ENCODE measurements at regions not wholly inside any gene's neighbourhood (a gene's known extent, or its start where the extent isn't known, plus 50 kb on each side); places are given as distances from the start of the nearest gene placed in this dataset.
"Not testable (repeated sequence)": the region's sequence is repeated elsewhere in the genome, so short reads cannot be mapped to it uniquely, and the experiment has no call there.

DNA sequence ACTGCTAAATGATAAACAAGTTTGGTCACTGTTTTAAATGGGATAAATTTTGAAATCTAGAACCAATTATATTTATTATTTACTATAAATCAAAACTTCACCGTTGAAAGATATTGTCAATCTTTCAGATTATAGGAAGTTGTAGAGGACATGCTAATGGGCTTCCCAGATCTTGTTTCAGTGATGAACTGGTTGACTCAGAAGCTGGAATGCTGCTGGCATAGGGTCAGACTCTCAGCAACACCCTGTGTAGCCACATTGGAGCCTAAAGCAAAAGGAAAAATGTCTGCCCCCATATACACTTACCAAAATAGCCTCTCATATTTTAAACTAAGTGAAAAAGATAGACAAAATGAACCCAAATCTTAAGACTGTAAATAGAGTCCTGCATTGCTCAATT lies 916.9 kb upstream of the SOX9 start:
- no peak for DNase-seq (ENCODE audit: low spot score)

DNA sequence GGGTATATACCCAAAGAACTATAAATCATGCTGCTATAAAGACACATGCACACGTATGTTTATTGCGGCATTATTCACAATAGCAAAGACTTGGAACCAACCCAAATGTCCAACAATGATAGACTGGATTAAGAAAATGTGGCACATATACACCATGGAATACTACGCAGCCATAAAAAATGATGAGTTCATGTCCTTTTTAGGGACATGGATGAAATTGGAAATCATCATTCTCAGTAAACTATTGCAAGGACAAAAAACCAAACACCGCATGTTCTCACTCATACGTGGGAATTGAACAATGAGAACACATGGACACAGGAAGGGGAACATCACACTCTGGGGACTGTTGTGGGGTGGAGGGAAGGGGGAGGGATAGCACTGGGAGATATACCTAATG lies 914.9 kb upstream of the SOX9 start:
- DNase-seq (ENCODE audit: low spot score) = not testable (repeated sequence)

DNA sequence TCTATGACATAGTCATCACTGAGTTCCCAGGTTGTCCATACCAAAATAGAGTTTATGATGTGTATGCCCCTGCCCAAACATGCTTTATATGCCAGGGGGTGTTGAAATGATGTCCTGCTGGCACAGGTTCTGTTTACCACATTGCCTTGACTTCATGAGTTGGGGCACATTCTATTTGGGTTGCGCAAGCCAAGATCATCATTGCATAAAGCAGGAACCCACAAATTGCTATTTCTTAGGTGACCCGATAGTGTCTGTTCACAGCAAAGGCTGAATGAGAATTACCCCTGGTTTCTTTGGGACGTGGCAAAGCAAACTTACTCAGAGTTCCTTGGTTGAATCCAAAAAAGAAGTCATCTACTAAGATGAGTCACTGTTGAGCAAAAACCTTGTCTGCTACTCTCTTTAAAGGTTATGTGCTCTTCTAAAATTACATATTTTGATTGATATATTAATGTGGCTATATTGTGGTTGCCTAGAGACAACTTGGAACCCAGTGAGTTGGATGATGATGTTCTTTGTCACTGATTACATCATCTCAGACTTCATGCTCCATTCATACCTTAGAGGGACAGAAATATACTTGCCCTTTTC lies 912.6 kb upstream of the SOX9 start:
- DNase-seq (ENCODE audit: low spot score) = no peak

DNA sequence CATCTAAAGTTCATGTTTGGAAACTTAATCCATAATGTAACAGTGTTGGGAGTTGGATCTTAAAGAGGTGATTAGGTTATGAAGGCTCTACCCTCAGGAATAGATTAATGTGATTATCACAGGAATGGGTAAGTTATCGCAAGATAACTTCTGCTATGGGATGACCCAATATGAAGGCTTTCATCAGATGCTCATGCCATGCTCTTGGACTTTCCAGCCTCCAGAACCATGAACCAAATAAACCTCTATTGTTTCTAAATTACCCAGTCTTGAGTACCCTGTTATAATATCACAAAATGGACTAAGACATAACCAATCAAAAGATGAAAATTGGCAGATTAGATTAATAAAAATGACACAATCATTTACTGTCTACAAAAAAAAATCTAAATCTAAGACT lies 906.9 kb upstream of the SOX9 start:
- no peak for DNase-seq (ENCODE audit: low spot score)

DNA sequence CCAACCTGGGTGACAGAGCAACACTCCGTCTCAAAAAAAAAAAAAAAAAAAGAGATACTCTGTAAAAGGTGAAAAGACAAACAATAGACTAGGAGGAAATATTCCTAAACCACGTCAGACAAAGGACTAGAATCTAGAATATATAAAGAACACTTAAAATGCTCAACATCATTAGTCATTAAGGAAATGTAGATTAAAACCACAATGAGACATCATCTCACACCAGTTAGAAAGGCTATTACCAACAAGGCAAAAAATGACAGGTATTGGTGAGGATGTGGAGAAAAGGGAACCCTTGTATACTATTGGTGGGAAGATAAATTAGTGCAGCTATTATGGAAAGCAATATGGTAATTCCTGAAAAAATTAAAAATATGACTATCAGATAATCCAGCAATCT lies 903.1 kb upstream of the SOX9 start:
- DNase-seq (ENCODE audit: low spot score) = no peak

DNA sequence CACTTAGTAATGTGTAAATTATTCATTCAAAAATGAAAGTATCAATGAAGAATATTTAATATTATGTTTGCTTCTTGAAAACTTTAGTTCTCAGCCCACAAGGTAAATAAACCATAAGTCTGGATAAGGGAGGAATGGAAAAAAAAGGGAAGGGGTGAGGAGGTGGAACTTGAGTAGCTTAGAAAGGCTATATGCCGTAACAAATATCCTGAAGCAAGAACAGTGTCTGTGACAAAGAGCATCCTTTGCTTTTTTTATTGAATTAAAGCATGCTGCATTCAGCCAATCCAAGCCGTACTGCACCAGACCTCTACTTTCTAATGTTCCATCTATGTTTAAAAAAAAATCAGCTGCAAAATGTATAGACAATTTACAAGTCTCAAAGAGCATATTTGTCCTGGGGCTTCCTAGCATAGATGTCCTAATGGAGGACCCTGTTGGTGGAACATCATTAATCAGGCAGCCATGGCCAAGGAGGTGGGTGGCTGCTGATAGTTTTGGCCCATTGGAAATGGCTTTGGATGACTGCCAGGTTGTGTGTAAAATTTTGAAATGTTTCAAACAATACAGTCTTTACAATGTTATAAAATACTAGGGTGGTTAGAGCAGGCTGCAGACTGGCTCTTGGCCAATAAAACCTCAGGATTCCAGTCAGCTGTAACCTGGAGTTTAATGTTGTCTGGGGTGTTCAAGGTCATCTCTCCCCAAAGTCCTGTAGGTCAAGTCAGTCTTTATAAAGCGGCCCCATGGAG lies 895.8 kb upstream of the SOX9 start:
- DNase-seq (ENCODE audit: low spot score) = no peak

DNA sequence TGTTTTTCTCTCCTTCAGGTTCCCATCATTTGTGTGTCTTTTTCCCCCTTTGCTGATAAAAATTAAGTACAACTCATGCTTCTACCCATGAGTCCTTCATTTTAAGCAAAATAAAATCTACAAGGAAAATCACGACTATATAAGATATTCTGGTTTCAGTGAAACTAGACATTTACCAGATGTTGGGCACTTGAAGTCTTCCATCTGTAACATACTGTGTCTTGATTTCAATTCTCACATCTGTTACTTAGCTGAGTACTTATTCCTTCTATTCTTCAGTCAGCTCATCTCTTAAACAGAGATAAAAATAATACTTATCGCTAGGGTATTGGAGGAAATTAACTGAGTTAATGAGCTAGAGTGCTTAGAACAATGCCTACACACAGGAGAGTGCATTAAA lies 893.0 kb upstream of the SOX9 start:
- no peak for DNase-seq (ENCODE audit: low spot score)

DNA sequence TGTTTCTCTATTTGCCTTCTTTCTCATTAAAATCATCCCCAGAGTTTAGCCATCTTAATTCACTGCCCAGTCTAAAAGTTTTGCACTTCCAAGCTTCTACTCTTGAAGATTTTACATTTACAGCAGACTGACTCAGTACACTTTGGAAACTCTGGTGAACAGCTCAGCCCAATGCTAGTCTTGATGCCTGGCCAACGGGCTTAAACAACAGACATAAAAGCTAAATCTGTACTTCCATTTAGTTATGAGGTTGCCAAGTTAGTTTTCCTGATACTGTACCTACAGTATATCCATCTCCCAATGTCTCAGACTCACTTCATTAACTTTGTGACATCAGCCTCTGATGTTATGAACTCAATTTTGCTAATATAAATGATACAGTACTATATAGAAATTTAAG lies 891.8 kb upstream of the SOX9 start:
- no peak for DNase-seq (ENCODE audit: low spot score)

DNA sequence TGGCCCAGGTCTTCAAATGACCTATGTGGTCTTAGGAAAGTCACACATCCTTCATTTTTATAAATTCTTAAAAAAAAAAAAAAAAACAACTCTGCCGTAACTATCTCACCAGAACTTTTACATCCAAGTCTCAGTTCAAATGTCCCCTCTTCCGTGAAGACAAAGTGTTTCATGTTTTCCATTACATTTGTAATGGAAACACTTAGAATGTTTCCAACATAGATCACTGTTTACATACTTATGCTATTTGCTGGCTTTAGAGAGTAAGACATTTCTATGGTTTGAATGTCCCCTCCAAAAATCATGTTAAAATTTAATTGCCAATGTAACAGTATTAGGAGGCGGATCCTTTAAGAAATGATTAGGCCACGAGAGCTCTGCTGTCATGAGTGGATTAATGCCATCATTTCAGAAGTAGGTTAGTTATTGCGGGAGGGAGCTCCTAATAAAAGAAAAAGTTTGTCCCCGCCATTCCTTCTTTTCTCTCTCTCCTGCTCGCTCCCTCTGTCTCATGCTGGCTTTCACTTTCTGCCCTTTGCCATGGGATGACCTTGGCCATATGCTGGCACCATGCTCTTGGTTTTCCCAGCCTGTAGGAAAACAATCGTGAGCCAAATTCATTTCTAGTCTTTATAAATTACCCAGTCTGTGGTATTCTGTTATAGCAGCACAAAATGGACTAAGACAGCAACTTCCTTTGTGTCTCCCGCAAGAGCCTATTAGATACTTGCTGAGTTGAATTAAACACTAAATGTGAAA lies 887.8 kb upstream of the SOX9 start:
- DNase-seq (ENCODE audit: low spot score) = no peak

DNA sequence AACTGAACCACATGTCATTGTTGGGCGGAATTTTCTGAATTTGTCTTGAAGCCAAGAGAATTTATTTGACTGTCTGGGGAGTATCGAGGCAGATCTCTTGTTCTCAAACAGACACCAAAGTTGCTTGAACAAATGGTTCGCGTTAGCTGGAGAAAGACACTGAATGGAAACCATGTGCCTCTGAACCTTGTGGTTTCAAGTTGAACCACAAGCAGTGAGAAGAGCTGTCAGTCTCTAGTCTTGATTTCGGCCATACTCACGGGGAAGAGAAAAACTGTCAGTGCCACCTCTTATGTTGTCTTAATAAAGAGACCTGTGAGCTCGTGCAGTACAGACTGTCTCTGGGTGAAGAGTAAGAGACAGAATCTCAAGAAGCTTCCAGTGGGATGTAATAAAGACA lies 886.5 kb upstream of the SOX9 start:
- no peak for DNase-seq (ENCODE audit: low spot score)

DNA sequence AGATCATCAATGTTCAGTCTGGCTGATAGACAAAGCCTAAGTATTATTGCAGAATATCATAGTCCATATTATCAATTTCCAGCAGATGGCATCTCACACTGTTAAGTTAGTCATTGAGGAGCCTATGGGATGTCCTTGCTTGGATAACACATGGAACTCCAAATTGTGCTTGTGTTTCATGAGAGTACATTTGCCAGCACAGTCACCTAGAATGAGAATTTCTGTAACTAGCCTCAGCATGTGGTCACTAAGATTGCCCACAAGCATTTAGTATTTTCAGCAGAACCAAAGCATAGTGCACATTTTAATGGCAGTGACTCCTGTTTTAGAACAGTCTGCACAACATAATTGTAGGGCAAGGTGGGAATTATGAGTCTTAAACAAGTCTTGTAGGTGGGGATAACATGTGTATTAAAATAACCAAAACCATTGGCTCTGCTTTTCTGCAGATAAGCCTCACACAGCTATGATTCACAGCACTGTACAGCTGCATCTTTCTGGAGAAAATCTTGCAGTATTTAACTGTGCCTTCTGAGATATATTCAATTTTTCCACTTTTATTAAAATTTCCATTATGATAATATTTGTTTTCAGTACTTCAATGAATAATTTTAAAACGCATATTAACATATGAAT lies 882.8 kb upstream of the SOX9 start:
- DNase-seq (ENCODE audit: low spot score) = peak; percentile 16

DNA sequence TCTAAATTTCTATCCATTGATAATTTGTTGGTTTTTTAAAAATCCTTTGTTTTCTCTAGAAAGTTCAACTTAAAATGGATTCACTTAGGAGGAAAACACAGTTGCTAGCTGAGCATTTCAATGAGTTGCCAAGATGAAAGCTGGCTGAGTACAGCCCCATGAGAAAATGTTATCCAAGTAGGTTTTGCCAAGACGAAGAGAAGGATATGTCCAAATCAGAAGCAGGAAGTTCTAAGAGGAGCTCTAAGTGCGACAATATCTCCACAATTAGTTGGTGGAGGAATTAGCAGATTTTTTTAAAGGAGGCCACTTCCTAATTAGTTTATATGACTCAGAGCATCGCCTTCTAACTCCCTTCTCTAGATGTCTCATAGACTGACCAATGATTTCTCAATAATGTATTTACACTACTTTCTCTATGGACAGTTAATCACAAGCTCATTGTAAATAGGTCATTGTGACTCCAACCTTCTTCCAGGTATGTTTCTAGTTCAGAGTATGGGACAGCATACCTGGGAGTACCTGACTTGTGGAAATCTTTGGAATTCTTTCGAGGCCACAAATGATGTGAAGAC lies 873.3 kb upstream of the SOX9 start:
- DNase-seq (ENCODE audit: low spot score) = no peak

DNA sequence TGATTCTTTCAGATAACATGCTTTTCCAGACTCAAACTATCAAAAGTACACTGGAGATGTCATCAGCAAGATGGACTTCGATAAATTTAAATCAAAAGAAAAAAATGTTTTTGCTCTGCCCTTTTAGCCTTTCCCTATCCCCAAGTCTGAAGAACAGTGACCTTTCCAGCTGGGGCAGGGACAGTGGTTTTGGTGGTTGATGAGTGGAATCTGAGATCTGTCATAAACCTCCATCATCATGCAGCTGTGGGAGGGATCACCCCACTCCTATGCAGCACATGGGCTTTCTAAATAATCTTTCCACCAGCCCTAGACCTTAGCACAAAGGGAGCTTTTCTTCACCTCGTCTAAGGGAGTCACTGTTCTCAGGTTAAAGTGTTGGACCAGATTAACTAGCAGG lies 869.5 kb upstream of the SOX9 start:
- no peak for DNase-seq (ENCODE audit: low spot score)

DNA sequence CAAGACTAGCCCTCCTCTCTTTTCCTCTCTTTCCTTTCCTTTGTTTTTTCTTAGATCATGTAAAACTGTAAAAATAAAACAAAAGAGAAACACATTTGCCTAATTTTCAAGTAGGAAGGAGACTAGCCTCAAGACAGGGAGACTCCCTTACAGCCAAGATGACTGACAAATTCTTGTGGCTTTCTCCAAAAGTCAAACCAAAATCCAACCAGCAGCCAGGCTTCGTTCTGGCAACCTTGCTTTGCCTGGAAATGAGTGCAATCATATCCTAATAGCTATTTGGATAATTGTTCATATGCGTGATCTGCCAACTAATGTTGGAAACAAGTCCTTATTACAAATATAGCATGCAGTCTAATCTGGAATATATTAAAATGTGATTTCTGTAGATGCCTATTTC lies 868.9 kb upstream of the SOX9 start:
- DNase-seq (ENCODE audit: low spot score) = no peak

DNA sequence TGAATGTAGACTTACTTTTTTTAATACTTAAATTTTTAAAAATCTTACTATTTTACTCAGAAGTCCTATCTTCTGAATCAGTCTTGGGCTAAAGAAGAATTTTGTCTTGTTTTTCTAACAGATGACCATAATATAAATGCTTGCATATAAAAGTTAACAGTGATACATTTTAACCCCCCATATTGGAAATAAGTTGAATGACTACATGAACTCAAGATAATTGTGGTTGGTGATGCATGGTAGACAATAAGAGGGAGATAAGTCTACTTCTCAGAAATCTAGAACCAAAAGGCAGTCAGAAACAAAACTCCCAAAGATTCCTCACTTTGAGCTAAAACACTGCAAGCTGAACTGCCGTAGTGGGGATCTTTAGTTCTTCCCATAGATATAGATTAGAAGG lies 868.4 kb upstream of the SOX9 start:
- no peak for DNase-seq (ENCODE audit: low spot score)

DNA sequence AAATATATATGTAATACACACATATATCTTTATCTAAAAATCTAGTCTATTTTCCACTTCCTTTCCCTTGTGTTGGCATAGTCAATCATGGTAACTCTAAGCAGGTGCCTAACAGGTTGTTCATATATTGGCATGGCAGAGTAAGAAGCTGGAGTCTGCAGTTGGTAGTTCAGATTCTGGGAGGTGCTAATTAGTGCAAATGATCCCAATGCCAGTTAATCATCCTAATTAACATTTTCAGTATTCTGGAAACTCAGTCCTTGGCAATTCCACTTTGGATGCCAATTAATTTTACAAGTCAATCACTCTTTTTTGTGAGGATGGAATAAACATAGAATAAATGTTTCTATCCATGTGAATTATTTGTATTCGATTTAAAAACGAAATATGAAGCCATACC lies 863.7 kb upstream of the SOX9 start:
- DNase-seq (ENCODE audit: low spot score) = no peak

DNA sequence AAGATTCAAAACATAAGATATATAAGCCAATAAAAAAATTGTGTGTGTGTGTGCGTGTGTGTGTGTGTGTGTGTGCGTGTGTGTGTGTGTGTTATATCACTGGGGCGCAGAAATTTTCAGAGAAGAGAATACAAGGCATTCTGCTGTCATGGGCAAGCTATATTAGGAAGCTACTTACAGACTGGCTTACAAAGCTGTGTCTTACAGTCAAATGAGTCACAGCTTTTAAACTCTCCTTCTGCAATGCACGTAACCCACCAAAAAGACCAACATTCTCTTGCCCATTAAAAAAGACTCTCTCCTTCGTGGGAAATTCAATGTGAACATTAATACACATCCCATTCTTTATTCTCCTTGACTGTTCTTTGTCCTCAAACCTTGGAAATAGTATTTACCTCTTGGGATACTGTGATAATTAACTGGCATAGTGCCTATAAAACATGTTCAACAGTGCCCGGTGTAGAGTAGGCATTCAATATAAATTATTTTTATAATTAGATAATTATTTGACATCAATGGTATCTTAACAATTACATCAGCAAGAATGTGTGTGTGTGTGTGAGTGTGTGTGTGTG lies 860.4 kb upstream of the SOX9 start:
- no peak for DNase-seq (ENCODE audit: low spot score)

DNA sequence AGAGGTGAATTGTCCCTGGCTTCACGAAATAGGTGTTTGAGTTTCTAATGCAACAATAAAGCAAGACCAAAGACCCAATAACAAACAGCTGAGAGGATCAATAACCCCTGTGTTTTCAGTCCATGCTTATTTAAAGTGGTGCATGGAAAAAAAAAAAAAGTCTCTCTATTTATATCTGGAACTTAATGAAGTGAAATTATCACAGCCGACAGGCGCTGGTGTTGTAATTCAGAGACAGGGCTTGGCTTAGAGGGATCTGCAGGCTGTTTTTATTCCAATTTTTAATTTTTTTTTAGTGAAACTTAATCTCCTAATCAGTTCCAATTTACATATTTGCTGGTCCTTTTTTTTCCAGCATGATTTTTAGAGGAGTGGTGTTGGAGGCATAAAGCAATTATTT lies 858.2 kb upstream of the SOX9 start:
- DNase-seq (ENCODE audit: low spot score) = no peak

DNA sequence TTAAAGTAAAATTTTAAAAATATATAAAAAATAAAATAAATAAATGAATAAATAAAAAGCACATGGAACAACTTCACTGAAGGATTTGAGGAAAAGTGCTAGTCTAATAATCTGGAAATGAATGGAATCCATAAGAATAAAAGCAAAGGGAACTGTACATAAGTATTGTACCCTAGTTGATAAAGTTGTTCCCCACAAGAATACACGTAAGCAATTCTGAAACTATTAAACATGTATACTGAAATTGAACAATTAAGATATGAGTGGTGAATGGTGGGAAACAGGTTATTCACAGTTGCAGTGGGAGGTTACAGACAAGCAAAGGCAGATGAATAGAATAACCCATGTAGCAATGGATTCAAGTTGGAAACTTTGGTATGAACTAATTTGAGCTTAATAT lies 853.2 kb upstream of the SOX9 start:
- no peak for DNase-seq (ENCODE audit: low spot score)

DNA sequence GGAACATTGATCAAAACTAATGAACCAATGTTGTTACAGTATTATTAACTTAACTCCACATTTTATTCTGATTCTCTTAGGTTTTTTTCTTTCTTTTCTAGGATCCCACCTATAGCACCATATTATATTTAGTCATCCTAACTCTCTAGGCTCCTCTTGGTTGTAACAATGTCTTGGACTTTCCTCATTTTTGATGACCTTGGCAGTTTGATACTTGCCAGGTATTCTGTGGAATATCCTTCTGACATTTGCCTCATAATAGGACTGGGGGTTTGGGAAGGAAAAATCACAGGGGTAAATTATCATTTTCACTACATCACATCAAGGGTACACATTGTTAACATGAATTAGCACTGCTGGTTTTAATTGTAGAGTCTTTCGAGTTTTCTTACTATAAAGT lies 851.6 kb upstream of the SOX9 start:
- no peak for DNase-seq (ENCODE audit: low spot score)

DNA sequence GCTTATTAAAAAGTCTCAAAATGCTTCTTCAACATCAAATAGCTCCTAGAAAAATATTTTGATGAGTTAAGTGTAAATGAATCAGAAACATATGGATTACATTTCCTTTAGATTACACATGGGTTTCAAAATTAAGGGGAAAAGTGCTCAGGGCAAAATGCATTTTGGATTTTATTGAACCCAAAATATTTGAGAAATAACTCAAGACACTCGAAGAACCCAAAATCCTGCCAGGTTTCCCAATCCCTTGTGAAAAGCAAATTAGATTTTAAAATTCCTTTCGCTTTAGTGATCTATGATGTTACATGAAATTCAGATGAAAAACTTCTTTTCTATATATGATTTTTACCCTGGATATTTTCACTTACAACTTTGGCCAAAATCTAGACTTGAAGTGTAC lies 847.4 kb upstream of the SOX9 start:
- no peak for DNase-seq (ENCODE audit: low spot score)

DNA sequence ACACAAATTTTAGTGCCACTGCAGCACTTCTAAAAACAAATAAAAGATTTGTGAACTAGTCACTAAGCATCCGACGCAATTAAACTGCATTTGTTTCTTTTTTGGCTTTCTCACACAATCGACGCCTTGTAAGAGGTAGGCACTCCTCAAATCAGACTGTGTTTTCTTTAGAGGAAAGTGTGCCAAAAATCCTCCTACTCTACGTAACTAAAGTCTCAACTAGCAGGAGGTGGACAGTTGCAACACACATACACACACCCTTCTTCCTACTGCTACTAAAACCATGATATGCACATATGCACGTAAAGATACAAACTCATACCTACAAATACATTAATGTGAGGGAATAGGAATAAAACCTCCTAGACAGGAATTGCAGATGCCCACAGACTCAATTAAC lies 844.7 kb upstream of the SOX9 start:
- no peak for DNase-seq (ENCODE audit: low spot score)
